NB4 (cell line): ENCODE measurements at regions not wholly inside any gene's neighbourhood (a gene's known extent, or its start where the extent isn't known, plus 50 kb on each side); places are given as distances from the start of the nearest gene placed in this dataset.

Source experiments
- CTCF ChIP-seq: IDR thresholded peaks from one replicate; pipeline ENCODE4 v1.5.1; 2012; ENCODE audit warnings: low read depth, low read length
- MAX ChIP-seq: IDR thresholded peaks from 2 replicates; pipeline ENCODE4 v1.6.1; 2011; ENCODE audit warnings: low read depth, low read length
- MYC ChIP-seq: IDR thresholded peaks from 2 replicates; pipeline ENCODE4 v1.6.1; 2011; ENCODE audit warnings: low read depth, low read length
- POLR2A ChIP-seq: IDR thresholded peaks from 2 replicates; pipeline ENCODE4 v1.6.1; 2011; ENCODE audit warnings: mild to moderate bottlenecking; ENCODE audit not compliant: insufficient read length; ENCODE audit errors: extremely low read depth

- TF ChIP-seq CTCF (no peak), POLR2A (no peak), MAX (no peak), MYC (no peak)
These were observed 81.6 kb upstream of the IRF2BP2 start for GRCh38 chr1:234691567-234691966.
